LNCaP clone FGC (cell line): ENCODE measurements at regions not wholly inside any gene's neighbourhood (a gene's known extent, or its start where the extent isn't known, plus 50 kb on each side); places are given as distances from the start of the nearest gene placed in this dataset.

Experiments used
- DNase-seq: peaks from one replicate; pipeline ENCODE4 v3.0.0-alpha.2; 2011; ENCODE audit warnings: low read depth
- H3K4me3 ChIP-seq: 2 replicates; pipeline ENCODE4 v1.5.1; 2011; ENCODE audit warnings: mild to moderate bottlenecking, low read depth, low read length, control low read depth
- TF ChIP-seq, protein P1 (sequence below): IDR thresholded peaks from 2 replicates; pipeline ENCODE4 v1.5.1; 2012; ENCODE audit warnings: mild to moderate bottlenecking; ENCODE audit not compliant: control insufficient read depth, insufficient read depth; ENCODE audit errors: extremely low read depth

DNA sequence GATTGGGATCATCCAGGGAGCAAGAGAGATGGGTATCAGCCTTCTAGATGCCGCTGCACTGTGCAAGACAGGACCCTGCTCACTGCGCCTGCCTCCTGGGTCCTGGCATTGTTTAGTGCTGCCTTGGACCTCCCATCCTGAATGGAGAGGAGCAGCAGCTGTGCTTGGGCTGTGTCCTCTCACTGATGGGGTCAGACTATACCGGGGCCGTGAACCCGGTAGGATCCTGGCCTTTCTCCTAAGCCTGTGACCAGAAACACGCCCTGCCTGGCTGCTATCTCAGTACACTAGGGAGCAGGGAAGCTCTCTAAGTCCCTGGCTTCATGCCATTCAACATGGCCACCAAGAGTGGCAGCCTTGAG is 309.4 kb upstream of the ZNF32 start:
- TF ChIP-seq, protein P1, sequence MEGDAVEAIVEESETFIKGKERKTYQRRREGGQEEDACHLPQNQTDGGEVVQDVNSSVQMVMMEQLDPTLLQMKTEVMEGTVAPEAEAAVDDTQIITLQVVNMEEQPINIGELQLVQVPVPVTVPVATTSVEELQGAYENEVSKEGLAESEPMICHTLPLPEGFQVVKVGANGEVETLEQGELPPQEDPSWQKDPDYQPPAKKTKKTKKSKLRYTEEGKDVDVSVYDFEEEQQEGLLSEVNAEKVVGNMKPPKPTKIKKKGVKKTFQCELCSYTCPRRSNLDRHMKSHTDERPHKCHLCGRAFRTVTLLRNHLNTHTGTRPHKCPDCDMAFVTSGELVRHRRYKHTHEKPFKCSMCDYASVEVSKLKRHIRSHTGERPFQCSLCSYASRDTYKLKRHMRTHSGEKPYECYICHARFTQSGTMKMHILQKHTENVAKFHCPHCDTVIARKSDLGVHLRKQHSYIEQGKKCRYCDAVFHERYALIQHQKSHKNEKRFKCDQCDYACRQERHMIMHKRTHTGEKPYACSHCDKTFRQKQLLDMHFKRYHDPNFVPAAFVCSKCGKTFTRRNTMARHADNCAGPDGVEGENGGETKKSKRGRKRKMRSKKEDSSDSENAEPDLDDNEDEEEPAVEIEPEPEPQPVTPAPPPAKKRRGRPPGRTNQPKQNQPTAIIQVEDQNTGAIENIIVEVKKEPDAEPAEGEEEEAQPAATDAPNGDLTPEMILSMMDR: no peak
- peak; percentile 14 for DNase-seq
- H3K4me3 ChIP-seq: no peak overlapping the region

GRCh38 chr10:43957267-43958070 is 308.8 kb upstream of the ZNF32 start:
- no peak for DNase-seq
- TF ChIP-seq, protein P1: no peak
- no peak overlapping the region for H3K4me3 ChIP-seq

GRCh38 chr10:43955978-43956377 is 307.3 kb upstream of the ZNF32 start:
- TF ChIP-seq, protein P1: no peak
- no peak overlapping the region for H3K4me3 ChIP-seq
- no peak for DNase-seq

DNA sequence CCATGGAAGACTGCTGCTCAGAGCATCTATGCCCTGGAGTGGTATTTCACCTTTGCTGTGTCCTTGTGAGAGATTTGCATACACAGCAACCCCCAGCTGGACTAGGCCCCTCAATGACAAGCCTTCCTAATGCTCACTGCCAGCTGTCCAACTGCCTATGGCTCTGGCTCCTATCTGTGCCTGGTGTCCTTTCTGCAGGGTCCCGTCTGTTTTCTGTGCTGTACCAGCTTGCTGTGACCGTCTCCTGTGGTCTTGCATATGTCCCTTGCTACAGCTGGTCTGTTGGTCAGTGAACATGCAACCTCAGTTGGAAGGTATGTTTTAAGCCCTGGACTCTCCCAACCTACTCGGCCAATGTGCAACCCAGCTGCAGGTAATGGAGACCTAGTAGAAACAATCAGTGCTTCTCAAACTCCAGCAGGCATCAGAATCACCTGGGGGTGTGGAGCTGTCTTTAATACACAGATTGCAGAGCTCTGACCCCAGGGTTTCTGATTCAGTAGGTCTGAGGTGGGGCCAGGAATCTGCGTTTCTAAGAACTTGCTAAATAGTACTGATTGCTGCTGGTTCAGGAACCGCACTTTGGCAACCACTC is 306.4 kb upstream of the ZNF32 start:
- no peak for DNase-seq
- H3K4me3 ChIP-seq: no peak overlapping the region
- TF ChIP-seq, protein P1: no peak

GRCh38 chr10:43953672-43954071 is 305.0 kb upstream of the ZNF32 start:
- H3K4me3 ChIP-seq: no peak overlapping the region
- DNase-seq: no peak
- TF ChIP-seq, protein P1: no peak

GRCh38 chr10:43952760-43953159 is 304.1 kb upstream of the ZNF32 start:
- TF ChIP-seq, protein P1: no peak
- DNase-seq: no peak
- H3K4me3 ChIP-seq: no peak overlapping the region

- no peak for DNase-seq
- TF ChIP-seq, protein P1: no peak
- H3K4me3 ChIP-seq: no peak overlapping the region
These were observed 300.7 kb upstream of the ZNF32 start for GRCh38 chr10:43949351-43949750.
